Kidney glomerular epithelial cell (primary cell): ENCODE measurements at regions not wholly inside any gene's neighbourhood (a gene's known extent, or its start where the extent isn't known, plus 50 kb on each side); places are given as distances from the start of the nearest gene placed in this dataset.

Experiments
- DNase-seq: peaks from one replicate; lab custom pipeline; 2025; lab: John Stamatoyannopoulos, UW

DNA sequence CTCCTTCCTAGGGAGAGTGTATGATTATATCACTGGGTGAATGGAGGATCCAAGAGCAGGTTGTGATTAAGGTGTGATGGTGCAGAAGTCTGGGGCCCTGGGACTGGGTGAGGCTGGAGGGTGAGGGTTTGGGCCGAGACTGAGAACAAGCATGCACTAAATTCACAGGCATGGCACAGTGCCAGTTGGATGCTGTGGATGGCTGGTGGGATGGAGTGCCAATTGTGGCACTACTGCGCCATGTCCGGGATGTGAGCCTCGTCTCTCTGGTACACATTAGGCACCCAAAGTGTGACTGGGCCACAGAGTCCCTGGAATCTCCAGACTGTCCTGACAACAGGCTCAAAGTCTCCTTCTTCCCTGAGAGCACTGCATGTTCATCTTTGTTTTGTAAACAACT, 208.1 kb downstream of the EMX2 start:
- no peak for DNase-seq

DNA sequence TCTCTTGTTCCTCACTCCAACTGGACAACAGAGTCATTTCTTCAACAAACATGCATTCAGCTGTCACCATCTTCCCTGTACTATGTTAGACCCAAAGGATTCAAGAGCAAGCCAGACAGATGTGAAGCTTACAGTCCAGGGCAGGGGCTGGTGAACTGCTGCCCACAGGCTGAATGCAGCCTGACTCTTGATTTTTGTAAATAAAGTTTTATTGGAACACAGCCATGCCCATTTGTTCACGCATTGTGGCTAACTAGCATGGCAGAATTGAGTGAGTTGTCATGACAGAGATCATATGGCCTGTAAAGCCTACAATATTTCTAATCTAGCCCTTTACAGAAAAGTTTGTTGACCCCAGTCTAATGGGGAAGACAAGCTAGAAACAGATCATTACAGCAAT, 208.7 kb downstream of the EMX2 start:
- DNase-seq = no peak

DNA sequence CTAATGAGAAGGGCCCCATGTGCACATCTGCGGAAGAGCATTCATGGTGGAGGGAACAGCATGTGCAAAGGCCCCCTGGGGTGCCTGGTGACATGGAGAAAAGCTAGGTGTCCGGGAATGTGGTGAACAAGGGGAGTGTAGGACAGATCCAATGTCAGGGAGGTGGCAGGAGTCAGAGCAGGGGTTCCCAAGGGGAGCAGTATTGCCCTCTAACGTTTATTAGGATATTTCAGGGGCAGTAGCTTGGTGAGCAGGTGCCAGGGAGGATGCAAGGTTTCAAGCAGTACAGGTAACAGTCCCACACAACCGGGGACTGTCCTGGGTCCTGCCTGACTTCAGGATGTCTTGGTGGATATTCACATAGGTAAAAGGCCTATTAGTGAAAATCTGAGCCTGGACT, 209.6 kb downstream of the EMX2 start:
- DNase-seq = no peak

DNA sequence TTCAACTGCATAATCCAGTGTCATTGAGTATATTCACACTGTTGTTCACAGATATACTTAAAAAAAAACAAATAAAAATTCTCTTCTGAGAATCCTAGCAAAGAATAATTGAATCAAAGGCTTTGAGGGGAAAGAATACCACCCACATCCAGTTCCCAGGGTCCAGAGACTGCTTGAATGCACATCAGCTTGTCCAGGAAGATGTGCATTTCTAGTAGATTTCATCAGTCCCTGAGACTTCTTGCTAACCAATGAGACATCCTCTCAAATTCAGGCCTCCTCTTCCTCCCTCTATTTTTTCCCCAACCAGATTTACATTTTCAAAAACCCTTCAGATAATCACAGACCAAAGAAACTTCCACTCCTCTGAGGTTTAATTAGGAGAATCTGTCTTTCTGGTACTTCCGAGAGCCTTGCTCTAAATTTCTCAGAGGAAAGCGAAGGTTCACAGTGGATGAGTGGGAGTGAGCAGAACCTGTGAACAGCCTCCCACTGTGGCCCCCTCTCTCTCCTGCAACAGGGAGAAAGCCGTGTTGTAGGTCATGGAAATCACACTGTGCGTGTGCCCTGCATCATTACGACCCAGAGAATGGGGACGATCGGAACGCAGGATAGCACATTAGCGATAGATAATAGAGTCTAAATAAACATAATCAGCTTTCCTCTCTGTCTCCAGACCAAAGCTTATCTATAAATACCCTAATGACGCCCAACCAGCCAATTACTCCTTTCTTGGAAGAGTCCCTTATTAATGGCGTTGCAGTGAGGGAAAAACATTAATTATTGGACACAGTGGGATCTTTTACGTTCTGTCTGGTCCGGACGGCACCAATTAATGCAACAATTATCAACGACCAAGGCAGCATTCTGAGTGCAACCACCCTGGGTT, 212.5 kb downstream of the EMX2 start:
- DNase-seq = no peak

DNA sequence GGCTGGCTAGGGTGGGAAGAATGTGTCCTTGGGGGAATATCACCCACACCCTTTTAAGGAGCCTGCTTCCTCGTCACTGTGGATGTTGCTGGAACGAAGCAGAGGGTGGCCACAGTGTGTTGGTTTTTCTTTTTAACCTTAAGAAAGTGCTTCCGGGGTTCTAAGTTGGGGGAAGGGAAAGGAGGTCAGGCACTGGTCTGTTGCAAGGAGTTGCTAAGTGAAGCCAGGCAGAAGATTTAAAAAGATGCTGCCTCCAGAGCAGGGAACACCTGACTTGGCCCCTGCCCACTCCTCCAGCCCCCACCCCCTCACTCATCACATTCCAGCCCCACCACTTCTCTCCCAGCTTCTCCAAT, 213.1 kb downstream of the EMX2 start:
- DNase-seq = no peak

DNA sequence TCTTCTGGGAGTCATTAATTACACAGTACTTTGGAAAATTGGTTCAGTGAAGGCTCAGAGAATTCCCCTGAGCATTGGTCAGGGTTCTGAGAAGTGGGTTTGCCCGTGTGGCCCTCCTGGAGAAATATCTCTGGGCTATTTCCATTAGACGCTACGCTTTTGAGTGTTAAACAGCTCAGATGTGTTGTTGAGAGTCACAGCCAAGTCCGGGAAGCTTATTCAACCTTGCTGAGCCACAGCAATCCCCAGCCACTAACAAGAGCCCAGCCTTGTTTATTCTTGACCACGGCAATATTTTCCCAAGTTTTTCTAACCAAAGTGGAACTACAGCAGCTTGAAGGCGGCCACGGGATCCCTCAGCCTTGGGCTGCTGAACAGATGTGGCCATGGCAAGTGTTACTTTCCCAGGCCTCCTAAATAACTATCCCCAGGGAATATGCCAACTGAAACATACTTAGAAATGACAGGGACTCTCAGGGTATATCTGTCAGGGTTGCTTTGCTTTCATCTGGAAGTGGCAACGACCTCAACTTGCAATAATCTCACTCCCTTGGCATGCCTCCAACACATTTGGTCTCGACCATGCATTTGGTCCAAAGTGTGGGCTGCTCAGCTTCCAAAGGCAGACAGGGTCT, 214.7 kb downstream of the EMX2 start:
- no peak for DNase-seq

DNA sequence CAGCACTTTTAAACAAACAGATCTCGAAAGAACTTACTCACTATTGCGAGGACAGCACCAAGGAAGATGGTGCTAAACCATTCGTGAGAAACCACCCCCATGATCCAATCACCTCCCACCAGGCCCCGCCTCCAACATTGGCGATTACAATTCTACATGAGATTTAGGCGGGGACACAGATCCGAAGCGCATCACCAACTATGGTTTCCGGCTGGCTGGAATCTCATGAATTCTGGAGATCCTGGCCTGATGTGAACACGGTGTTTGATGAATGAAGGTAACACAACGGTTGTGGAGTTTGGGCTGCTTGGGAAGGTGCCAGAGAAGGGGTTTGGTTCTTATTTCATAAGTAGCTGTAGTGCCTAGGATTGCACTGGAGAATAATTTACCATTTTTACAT, 216.7 kb downstream of the EMX2 start:
- DNase-seq = no peak

DNA sequence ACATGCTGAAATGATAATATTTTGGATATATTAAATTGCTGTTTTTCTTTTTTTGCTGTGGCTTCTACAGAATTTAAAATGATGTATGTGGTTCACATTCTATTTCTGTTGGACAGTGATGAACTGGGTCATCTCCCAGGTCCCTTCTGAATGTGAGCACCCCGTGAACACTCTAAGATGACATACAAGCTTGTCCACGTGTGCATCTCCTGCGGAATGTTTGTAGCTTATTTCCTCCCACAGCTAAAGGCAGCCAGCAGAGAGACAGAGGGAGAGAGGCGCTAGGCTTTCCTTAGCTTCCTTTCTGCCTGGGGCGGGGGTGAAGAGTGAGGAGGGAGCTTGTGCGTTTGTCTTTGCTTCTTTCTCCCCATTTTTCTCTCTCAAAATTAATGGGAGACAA, 219.1 kb downstream of the EMX2 start:
- DNase-seq = no peak

DNA sequence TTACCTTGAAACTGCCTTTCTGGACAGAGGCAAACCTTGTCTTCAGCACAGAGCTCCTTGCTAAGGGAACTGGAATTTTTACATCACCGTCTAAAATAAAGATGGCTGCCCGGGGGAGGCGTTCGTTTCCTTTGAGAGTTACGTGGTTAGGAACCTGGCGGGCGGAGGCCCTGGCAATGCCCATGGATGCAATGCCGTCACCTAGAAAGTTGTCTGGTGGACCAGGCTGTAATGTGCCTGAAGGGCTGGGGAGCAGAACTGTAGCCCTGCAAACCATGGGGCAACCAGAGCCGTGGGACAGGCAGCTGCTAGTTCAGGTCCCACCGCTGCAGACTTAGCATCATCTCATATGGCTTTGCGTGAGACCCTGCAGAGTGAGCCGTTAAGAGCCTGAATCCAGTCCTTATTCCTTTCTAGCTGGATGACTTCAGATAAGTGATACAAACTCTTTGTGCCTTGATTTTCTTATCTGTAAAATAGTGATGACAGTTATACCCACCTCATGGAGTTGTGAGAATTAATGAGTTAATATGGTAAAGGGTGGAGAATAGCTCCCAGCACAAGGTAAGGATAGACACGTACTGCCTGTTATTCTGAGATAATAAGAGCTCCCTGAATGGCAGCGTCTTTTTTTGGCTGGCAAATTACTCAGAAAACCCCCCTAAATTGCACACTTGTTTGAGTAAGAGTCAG, 219.7 kb downstream of the EMX2 start:
- no peak for DNase-seq

DNA sequence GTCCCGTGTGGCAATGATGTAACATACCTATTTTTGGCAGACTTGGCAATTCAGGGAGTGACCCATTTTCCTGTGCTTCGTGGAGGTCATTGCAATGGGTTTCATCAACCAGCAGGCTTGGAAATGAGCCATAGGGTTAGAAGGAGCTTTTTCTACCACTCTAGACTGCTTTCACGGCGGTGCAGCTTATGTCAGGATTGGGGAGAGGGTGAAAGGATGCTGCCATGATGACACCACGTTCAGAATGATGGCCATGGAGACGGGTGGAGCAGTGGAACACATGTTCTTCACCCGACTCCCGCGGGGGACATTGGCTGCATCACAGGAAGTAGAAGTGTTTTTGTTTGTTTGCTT, 220.2 kb downstream of the EMX2 start:
- DNase-seq = no peak

DNA sequence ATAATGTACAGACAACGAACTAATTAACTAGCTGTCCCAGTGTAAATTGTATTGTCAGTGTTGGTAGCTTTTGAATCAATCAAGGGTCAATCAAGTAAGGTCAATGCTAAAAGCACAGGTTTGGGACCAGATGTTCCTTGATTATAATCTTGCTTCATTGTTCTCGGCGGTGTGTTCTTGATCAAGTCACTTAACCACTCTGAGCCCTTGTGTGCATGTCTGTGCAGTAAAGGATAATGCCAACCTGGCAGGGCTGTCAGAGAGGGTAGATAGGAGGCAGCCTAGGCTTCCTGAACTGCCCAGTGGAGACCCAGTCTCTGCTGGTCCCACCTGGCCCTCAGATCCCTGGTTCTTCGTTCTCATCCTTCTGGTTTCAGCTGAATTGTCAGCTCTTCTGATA, 221.0 kb downstream of the EMX2 start:
- DNase-seq = no peak

DNA sequence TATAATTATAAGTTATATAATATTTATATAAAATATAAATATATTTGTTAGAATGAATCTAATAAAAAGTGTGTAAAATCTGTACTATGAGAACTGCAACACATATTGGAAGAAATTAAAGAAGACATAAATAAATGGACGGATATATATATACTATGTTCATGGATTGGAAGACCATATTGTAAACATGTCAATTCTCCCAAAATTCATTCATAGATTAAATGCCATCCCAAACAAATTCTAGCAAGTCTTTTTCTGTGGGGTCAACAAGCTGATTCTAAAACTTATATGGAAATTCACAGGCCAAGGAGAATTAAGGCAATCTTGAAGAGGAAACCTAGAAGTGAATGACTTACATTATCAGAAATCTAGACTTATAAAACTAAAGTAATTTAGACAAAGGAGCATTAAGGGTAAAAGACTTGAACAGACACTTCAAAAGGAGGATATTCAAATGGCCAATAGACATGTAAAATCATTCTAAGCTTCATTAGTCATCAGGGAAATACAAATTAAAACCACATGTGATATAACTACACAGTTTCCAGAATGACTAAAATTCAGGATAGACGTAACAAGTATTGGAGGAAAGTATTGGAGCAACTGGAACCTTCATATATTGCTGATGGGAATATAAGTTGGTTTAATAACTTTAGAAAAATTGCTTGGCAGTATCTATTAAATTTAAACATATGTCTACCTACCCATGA, 225.9 kb downstream of the EMX2 start:
- DNase-seq = no peak

DNA sequence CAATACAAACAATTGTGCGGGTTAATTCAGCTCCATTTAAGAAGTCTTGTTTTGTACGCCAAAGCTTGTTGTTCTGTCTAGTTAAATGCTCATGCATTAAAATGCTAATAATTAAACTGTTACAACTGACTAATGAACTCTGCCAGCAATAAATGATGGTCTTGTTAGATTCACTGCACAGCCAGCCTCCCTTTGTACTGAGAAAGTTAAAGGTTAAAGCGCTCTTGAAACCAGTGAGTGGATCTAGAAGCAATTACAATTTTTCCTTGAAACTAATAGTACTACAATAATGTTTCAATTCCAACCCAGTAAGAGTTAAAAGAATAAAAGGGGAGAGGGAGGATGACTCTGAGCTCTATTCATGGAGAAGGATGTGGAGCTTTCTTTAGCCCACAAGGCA, 233.0 kb downstream of the EMX2 start:
- DNase-seq = peak; percentile 17

DNA sequence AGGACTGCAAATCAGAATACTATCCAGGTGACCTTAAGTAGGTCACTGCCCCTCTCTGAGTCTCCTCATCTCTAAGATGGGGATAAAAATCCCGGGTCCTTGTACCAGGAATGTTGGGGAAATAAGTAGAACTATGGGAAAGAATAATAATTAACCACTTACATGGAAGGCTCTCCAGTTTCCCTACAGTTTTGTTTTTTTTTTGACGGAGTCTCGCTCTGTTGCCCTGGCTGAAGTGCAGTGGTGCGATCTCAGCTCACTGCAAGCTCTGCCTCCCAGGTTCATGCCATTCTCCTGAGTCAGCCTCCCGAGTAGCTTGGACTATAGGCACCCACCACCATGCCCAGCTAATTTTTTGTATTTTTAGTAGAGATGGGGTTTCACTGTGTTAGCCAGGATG, 234.7 kb downstream of the EMX2 start:
- peak; percentile 64 for DNase-seq

DNA sequence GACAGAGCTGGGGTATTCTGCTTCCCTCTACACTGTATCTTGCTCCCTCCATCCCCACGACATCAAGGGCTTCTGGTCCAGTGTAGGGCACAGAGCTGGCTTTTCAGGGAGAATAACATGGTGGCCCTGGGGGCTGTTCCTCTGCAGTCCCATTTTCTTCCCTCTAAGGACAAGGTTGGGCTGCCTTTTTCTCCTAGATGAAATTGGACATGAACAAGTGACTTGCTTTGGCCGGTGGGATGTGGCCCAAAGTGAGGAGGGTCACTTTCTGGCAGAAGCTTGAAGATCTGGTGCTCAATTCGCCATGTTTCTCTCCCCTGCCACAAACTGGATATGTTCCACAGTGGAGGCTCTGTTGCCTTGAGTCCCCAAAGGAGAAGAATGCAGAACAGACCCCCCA, 235.7 kb downstream of the EMX2 start:
- no peak for DNase-seq

DNA sequence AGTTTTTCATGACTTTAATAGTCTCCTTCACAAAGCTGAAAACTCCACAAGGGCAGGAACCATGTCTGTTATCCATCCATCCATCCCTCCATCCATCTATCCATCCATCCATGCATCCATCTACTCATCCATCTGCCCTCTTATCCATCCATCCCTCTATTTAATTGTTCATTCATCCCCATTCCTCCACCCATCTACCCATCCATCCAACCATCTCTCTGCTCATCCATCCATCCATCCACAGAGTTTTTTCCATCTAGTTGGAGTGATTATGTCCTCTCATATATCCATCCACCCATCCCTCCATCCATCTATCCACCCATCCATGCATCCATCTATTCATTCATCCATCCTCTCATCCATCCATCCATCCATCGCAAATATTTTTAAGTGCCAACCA, 237.9 kb downstream of the EMX2 start:
- DNase-seq = no peak

DNA sequence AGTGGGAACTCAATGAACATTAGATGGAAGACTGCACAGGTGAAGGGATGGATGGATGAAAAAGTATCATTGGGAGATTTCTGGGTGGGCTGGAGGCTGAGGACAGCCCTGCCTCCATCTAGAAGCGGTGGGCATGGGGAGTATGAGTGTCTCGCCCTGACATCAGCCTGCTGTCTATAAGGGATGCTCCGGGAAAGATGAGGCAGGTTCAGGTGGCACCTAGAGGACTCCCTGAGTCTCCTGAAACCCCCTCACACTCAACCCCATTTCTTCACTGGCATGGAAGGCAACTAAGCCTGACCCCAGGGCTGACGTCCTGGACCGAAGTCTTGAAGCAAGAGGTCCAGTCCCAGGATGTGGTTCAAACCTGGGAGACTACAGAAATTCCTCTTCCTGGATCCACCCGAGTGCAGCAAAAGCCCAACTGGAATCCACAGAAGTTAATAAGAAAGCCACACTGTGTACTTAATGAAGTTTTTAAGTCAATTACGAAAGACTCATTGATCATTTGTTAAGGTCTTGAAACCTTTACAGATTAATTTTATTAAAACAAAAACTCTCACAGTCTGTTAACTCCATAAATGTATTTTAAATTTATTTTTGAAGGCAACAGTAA, 238.8 kb downstream of the EMX2 start:
- no peak for DNase-seq

DNA sequence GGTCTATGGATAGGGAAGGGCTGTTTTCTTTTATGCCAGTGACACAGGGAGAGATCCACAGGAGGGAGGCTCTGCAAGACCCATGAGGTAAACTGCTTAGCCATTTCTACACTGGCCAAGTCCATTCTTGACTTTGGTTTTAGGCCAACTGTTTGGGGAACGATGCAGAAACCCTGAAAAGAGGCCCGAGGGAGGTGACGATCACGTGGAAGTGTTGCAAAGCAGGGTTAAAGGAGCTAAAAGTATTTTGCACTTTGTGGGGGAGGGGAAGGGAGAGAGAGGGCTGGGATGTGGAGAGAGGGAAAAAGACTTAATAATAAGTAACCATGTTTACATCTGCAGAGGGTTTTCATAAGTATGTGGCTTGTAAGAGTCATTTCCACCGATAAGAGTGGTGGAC, 239.7 kb downstream of the EMX2 start:
- no peak for DNase-seq

DNA sequence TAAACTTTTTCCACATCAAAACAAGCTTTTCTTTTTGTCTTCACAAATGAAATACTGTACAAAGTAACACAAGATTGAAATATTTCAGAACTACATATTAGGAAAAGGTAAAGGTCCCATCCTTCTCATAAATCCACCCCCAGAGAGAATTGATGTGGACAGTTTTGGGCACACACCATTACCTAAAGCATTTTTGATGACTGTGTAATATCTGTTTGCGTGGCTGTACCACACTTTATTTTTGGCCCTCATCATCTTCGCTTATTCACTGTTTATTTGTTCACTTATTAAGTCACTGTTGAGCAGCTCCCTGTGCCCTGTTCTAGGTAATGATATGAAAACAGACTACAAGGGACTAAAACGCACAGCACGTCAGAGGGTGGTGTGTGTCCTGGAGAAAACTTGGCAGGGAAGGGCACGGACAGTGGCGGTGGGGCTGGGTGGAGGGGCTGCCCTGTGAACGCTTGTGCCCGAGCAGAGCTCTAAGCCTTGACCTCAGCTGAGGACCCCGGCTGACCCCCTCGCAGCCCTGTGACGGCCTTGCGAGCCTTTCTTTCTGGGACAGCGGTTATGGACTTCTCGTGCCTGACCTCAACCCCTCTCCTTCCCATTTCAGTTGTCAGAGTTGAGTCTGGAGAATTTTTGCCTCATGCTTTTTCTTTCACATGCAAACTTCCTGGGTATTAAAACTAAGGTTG, 241.3 kb downstream of the EMX2 start:
- DNase-seq = no peak

DNA sequence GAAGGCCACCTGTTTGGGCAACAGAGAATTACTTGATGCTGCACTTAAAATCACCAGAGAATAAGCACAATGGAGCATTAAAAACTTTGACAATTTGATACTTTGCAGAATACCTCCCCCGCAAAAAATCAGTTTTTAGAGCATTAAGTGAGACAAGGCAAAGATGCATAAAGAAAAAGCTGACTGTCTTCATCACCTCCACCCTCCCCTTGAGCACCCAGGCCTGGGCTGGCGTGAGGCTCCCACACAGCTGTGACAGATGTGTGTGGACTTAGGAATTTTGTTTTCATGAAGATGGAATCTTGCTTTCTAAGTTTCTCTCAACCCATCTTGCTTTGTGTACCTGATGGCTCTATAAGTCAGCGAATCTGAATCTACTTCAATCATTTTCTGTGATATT, 242.2 kb downstream of the EMX2 start:
- DNase-seq = no peak

DNA sequence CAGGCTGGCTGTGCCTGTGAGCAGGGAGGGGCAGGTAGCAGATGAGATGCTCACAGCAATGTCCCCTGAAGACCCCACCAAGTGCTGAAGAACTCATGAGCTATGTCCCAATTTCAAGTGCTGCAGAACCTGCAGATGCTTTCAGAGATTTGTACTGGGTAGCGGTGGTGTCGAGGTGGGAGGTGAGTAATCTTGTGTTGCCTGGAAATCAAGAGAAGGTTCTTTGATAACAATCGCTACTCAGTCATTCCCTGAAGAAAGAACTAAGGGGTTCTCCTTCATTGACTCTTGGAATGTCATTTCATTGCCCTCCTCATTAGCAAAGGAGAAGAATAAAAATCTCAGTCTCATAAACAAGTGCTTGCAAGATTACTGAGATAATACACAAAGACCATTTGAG, 246.4 kb downstream of the EMX2 start:
- peak; percentile 67 for DNase-seq

DNA sequence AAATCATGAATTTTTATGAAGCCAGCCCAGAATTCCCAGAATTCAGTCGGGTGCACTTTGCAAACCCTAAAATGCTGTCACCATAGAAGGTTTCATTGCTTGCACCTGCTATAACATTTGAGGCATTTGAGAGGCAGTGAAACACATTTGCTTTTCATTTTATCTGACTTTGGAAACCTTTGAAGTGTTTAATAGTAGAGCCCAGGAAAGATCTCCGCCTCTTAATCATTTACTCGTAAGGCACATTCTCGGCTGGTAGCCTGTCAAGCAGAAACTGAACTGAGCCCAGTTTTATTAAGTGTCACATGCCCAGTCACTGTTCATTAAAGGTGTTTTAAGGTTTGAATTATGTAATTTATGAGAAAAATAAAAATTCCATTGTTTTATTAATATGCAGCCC, 247.6 kb downstream of the EMX2 start:
- DNase-seq = no peak
